ENCODE measurements at regions not wholly inside any gene's neighbourhood (a gene's known extent, or its start where the extent isn't known, plus 50 kb on each side); places are given as distances from the start of the nearest gene placed in this dataset.
"Not testable (repeated sequence)": the region's sequence is repeated elsewhere in the genome, so short reads cannot be mapped to it uniquely, and the experiment has no call there.

GRCh38 chr6:4725136-4725760 is 51.0 kb upstream of the CDYL start:
- not testable (repeated sequence) for H3K4me3 ChIP-seq (ENCODE audit: low read depth, low read length); H3K36me3 ChIP-seq; DNase-seq; H3K27ac ChIP-seq
- Histone ChIP-seq H3K27me3 (ENCODE audit: insufficient read depth, low read depth, severe bottlenecking) (peaks cover 12% of the 10 kb centered on the region), H3K9me3 (ENCODE audit: severe bottlenecking) (peaks cover 20% of the 10 kb centered on the region)

DNA sequence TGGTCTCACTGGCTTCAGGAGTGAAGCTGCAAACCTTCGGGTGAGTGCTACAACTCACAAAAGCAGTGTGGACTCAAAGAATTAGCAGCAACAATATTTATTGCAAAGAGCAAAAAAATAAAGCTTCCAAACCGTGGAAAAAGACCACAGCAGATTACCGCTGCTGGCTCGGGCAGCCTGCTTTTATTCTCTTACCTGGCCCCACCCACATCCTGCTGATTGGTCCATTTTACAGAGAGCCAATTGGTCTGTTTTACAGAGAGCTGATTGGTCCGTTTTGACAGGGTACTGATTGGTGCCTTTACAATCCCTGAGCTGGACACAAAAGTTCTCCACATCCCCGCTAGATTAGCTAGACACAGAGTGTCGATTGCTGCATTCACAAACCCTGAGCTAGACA is 51.5 kb upstream of the CDYL start:
- Histone ChIP-seq H3K9me3 (ENCODE audit: severe bottlenecking) (peaks cover 20% of the 10 kb centered on the region), H3K27me3 (ENCODE audit: insufficient read depth, low read depth, severe bottlenecking) (peaks cover 17% of the 10 kb centered on the region)
- H3K27ac ChIP-seq; H3K4me3 ChIP-seq (ENCODE audit: low read depth, low read length); H3K36me3 ChIP-seq; DNase-seq: not testable (repeated sequence)

DNA sequence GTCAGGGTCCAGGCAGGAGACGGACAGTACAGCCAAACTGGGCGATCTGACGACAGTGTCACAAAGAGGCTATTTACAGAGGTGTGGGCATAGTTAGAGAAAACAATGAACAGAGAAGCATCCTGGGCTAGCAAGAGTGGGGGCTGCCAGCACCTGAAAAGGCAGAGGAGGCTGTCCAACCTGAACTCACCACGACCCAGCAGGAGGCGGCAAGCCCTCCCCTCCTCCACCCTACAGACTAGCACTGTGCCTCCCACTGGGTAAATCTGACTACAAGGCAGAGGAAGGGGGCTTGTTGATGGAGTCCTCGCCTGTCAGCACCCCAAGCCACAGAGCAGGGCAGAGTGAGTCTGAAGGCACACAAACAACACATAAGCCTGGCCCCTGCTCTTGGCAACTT is 52.8 kb upstream of the CDYL start:
- Histone ChIP-seq H3K27ac (no peak overlapping the region), H3K4me3 (ENCODE audit: low read depth, low read length) (no peak overlapping the region), H3K9me3 (ENCODE audit: severe bottlenecking) (peaks cover 20% of the 10 kb centered on the region), H3K36me3 (no peaks in the 10 kb centered on the region), H3K27me3 (ENCODE audit: insufficient read depth, low read depth, severe bottlenecking) (peaks cover 20% of the 10 kb centered on the region)
- DNase-seq = no peak
- TF ChIP-seq, protein P1, sequence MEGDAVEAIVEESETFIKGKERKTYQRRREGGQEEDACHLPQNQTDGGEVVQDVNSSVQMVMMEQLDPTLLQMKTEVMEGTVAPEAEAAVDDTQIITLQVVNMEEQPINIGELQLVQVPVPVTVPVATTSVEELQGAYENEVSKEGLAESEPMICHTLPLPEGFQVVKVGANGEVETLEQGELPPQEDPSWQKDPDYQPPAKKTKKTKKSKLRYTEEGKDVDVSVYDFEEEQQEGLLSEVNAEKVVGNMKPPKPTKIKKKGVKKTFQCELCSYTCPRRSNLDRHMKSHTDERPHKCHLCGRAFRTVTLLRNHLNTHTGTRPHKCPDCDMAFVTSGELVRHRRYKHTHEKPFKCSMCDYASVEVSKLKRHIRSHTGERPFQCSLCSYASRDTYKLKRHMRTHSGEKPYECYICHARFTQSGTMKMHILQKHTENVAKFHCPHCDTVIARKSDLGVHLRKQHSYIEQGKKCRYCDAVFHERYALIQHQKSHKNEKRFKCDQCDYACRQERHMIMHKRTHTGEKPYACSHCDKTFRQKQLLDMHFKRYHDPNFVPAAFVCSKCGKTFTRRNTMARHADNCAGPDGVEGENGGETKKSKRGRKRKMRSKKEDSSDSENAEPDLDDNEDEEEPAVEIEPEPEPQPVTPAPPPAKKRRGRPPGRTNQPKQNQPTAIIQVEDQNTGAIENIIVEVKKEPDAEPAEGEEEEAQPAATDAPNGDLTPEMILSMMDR (IDR thresholded peaks at IDR 0.05; ENCODE audit: low read depth, low read length) = no peak

DNA sequence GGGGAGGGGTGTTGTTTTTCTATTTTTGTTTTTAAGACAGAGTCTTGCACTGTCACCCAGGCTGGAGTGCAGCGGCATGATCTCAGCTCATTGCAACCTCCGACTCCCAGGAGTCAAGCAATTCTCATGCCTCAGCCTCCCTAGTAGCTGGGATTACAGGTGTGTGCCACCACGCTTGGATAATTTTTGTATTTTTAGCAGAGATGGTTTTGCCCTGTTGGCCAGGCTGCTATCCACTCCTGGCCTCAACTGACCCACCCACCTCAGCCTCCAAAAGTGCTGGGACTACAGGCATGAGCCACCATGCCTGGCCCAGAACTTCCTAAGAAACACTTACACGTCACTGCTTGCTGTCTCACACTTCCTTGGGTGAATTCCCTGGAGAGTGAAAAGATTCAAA is 54.8 kb upstream of the CDYL start:
- not testable (repeated sequence) for H3K4me3 ChIP-seq (ENCODE audit: low read depth, low read length); DNase-seq; H3K36me3 ChIP-seq; H3K27ac ChIP-seq
- Histone ChIP-seq H3K27me3 (ENCODE audit: insufficient read depth, low read depth, severe bottlenecking) (peaks cover 20% of the 10 kb centered on the region), H3K9me3 (ENCODE audit: severe bottlenecking) (peaks cover 20% of the 10 kb centered on the region)

DNA sequence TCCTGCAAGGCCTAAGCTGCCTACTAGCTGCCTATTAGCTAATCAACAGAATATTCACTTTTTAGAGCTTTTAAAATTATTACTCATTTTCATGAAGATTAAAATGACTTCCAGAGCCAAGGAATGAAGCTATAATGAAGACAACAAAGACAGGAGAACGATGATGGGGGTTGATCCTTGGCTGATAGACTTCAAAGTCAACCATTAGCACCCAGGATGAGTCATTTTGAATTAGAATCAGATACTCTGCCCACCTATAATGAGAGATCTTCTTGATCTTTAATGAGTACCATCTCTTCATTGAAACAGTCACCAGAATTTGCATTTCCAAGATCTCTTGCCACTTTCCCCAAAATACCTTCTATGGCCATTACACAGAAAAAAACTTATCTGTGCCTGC is 56.7 kb upstream of the CDYL start:
- peaks cover 5% of the 10 kb centered on the region for H3K9me3 ChIP-seq (ENCODE audit: severe bottlenecking)
- no peak overlapping the region for H3K27ac ChIP-seq
- H3K36me3 ChIP-seq = no peaks in the 10 kb centered on the region
- no peak overlapping the region for H3K4me3 ChIP-seq (ENCODE audit: low read depth, low read length)
- TF ChIP-seq, protein P1 (IDR thresholded peaks at IDR 0.05; ENCODE audit: low read depth, low read length) = no peak
- peaks cover 25% of the 10 kb centered on the region for H3K27me3 ChIP-seq (ENCODE audit: insufficient read depth, low read depth, severe bottlenecking)
- DNase-seq = no peak

GRCh38 chr6:4717856-4718255 is 58.3 kb upstream of the CDYL start:
- no peak for DNase-seq
- TF ChIP-seq, protein P1 (IDR thresholded peaks at IDR 0.05; ENCODE audit: low read depth, low read length) = no peak
- H3K27me3 ChIP-seq (ENCODE audit: insufficient read depth, low read depth, severe bottlenecking) = peaks cover 30% of the 10 kb centered on the region
- no peak overlapping the region for H3K4me3 ChIP-seq (ENCODE audit: low read depth, low read length)
- H3K9me3 ChIP-seq (ENCODE audit: severe bottlenecking) = peaks cover 3% of the 10 kb centered on the region
- no peak overlapping the region for H3K27ac ChIP-seq
- H3K36me3 ChIP-seq = no peaks in the 10 kb centered on the region

- TF ChIP-seq, protein P1 (IDR thresholded peaks at IDR 0.05; ENCODE audit: low read depth, low read length) = no peak
- Histone ChIP-seq H3K27me3 (ENCODE audit: insufficient read depth, low read depth, severe bottlenecking) (peaks cover 32% of the 10 kb centered on the region), H3K27ac (no peak overlapping the region), H3K9me3 (ENCODE audit: severe bottlenecking) (peaks cover 2% of the 10 kb centered on the region), H3K36me3 (no peaks in the 10 kb centered on the region), H3K4me3 (ENCODE audit: low read depth, low read length) (no peak overlapping the region)
- DNase-seq = no peak
Observed at GRCh38 chr6:4717124-4717523, 59.1 kb upstream of the CDYL start.

All from WERI-Rb-1 (cell line).